NCI-H2171 treated with DMSO at 0.1 percent for 48 hours (cell line): ENCODE measurements at regions not wholly inside any gene's neighbourhood (a gene's known extent, or its start where the extent isn't known, plus 50 kb on each side); places are given as distances from the start of the nearest gene placed in this dataset.
"Not testable (repeated sequence)": the region's sequence is repeated elsewhere in the genome, so short reads cannot be mapped to it uniquely, and the experiment has no call there.

Experiments
- DNase-seq: peaks from one replicate; lab custom pipeline; 2025; lab: John Stamatoyannopoulos, UW

DNA sequence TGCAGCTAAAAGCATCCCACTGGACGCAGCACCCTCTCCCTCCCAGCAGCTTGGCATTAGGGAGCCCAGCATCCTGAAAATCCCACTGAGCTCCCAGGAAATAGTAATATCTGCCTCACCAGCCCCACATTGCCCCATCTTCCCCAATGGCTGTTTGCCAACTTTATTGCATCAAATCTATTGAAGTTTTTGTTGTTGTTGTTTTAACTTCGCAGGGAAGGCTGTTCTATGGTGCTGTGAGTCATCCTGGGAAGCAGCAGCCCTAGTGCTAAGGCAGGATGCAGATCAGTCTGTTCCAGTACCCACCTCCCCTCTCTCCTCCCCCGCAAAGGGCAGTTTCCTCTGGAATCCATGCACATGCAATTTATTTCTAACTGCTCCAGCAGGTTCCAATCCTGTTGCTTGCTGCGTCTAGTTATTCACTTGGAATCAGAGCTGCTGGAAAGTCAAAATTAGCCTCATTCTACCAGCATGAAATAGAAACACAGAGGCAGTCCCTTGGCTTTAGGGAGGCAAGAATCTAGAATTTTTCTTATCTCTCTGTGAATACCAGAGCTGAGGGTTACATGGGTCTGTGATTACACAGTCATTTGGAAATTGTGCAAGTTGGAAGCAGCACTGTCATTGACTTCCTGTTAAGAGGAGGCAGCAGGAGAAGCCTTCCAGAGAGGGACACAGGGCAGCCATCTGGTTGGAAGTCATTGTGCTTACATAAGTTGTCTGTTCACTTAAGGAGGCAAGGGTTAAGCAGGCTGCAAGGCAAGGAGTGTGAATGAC, 115.9 kb upstream of the CACUL1 start:
- DNase-seq: no peak

DNA sequence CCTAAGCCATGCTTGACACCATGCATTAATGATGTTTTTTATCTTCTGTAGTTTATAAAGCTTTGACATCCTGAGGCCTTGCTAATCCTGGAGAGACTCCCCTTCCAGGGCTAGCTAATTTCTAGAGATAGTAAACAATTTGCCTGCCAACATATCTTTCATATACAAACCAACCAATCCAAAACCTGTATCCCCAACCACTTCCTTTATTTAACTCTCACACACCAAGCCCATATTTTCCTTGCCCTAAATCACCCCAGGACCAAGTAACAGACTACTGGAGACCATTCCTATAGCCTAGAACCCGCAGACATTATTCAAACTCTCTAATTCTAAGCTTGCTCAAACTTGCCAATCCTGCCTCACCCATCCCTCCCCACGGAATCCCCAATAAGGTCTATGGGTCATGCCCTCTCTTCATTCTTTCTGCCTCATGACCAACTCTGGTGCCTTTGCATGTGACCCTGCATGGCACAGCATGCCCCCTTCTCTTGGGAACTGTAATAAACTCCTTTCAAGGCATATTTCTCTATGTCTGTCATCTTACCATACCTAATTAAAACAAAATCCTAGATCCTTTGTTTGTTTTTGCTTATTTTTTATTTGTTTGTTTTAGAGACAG, 116.6 kb upstream of the CACUL1 start:
- DNase-seq: no peak

DNA sequence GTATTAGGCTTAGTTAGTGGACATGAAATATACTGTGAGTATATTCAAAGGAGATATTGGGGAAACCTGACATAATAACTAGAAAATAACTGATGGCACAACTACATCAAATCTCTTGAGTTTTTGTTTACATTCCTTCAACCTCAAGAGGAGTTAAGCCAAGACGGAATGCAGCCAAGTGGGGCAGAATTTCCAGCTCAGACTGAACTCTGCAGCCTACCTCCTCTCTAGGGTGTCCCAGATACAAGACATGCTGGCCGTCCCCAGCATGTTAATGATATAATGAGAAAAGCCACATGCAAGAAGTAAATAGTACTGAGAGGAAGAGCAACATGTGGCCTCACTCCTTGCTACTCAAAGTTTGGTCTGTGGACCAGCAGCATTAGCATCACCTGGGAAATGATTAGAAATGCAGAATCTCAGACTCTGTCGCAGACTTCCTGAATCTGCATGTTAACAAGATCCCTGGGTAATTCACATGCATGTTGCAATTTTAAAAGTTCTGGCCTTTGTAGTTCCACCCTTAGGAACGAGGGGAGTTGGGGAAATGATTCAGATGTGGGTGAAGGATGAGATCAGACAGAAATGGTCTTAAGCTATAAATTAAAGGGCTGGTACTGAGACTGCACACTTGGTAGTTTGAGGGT, 118.4 kb upstream of the CACUL1 start:
- DNase-seq: no peak

DNA sequence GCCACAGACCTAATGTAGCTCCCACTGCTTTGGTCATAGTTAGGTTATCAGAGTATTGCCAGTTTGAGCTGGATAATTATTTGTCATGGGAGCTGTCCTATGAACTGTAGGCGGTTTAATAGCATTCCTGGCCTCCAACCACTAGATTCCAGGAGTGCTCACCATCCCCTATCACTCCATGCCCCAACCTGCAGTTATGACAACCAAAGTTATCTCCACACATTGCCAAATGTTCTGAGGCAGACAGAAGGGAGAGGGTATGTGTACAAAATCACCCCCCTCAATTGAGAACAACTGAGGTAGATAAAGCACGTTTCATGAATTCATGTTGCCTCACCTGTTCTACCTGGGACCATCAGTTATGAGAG, 119.0 kb upstream of the CACUL1 start:
- no peak for DNase-seq

DNA sequence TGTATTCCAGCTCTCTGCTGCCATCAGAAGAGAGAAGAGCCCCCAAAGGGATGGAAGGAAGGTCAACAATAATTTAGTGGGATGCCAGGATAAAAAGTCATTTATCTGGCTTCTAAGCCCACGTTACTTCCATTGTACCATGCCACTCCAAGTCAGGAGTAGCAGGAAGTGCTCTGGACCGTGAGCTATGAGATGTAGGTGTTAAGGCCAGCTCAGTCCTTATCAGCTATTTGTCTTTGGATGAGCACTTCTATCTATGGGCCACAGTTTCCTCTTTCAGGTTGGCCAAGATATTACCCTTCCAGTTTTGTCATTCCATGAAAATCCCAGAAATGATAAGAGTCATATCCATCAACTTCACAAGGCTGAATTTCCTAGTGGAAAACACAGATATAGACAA, 119.4 kb upstream of the CACUL1 start:
- no peak for DNase-seq

DNA sequence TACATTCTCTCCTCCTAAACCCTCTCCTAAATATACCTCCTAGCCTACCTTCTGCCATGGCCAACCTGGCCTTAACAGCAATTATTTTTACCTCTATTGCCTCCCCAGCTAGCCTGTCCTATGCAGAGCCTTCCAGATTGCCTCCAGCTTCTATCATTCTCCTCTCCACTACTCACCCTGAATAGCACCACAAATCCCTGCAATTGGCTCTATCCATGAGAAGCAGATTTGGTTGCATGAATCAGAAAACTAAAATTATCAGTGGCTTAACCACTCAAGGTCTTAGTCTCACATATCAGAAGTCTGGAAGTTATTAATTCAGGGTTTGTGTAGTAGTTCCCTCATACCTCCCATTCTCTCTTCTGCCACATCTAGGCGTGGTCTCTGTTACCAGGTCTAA, 120.3 kb upstream of the CACUL1 start:
- DNase-seq: no peak

DNA sequence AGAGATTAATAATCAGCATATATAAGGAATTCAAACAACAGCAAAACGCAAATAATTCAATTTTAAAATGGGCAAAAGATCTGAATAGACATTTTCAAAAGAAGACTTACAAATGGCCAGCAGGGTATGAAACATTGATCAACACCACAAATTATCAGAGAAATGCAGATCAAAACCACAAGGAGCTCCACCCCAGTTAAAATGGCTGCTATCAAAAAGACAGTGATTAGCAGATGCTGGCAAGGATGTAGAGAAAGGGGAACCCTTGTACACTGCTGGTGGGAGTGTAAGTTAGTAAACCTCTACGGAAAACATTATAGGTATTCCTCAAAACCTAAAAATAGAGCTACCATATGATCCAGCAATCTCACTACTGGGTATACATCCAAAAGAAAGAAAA, 128.0 kb upstream of the CACUL1 start:
- no peak for DNase-seq

DNA sequence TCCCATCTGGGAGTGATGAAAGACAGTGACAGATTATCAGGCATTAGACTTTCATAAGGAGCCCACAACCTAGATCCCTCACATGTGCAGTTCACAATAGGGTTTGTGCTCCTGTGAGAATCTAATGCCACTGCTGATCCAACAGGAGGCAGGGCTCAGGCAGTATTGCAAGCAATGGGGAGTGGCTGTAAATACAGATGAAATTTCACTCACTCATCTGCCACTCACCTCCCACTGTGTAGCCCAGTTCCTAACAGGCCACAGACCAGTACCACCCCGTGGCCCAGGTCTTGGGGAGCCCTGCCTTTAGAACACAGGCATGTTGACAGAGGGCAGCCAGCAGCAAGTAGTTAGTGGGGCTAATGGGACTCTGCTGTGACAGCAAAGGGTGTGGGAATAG, 137.3 kb upstream of the NANOS1 start:
- no peak for DNase-seq

DNA sequence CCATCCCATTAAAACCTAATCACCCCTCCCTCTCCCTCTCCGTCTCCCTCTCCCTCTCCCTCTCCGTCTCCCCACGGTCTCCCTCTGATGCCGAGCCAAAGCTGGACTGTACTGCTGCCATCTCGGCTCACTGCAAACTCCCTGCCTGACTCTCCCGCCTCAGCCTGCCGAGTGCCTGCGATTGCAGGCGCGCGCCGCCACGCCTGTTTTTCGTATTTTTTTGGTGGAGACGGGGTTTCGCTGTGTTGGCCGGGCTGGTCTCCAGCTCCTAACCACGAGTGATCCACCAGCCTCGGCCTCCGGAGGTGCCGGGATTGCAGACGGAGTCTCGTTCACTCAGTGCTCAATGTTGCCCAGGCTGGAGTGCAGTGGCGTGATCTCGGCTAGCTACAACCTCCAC, 134.6 kb upstream of the NANOS1 start:
- DNase-seq: not testable (repeated sequence)

DNA sequence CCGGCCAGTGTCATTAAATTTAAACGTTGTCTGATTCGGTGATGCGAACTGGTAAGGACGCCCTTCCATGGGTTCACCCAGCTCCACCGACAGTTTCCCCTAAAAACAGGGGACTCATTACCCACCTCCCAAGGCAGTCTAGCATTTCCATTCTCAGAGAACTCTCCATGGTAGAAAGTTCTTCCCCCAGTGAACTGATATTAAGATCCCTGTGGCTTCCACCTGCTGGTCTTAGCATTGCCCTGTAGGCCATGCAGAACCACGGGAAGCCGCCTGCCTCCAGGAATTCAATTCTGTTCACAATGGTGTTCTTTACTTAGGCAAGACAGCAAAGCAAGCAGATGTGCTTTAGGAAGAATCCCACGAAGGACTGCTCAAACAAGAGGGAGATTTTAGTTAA, 128.9 kb upstream of the NANOS1 start:
- DNase-seq: no peak

DNA sequence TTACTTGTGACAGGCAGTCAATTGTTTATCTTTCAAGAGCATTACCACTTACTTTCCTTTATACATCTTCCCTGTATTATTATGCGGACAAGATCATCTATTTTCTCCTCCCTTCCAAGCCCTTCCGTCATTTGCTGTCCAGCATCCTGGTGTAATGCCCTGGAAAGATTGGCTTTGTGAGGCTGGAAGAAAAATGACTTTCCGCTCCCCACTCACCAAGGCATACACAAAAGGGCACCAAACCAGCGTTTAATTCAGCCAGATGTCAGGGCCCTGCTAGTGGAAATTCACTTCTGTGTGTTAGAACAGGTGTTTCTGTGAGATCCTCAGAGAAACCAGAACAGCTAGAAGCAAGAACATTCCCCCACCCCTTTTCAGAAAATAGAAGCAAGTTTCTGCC, 128.1 kb upstream of the NANOS1 start:
- peak; percentile 36 for DNase-seq

DNA sequence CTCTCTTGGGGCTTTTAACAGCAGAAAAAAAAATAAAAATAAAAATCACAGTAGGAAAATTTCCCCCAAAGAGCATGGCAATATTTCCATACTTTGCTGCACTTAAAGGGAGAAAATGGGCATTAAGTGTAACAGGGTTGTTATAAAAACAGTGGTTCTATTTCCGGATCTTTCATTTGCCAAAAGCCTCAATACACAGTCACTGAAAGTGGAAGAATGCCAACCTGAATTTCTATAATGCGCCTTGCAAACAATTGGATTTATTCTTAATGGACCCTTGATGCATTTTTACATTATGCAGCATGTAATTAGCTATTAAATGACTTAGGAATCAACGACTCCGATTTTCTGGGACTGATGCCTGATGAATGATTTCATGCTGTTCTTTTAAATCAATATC, 127.6 kb upstream of the NANOS1 start:
- DNase-seq: no peak

DNA sequence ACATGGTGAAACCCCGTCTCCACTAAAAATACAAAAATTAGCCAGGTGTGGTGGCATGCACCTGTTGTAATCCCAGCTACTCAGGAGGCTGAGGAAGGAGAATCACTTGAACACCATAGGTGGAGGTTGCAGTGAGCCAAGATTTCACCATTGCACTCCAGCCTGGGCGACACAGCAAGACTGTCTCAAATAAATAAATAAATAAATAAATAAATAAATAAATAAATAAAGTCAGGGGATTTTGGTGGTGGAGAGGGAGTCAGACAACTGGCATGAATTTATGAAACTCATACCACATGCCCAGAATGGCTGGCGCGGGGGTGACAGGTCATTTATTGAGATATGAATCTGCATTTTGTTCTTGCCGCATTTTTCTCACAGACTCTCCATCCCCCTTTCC, 126.9 kb upstream of the NANOS1 start:
- not testable (repeated sequence) for DNase-seq

DNA sequence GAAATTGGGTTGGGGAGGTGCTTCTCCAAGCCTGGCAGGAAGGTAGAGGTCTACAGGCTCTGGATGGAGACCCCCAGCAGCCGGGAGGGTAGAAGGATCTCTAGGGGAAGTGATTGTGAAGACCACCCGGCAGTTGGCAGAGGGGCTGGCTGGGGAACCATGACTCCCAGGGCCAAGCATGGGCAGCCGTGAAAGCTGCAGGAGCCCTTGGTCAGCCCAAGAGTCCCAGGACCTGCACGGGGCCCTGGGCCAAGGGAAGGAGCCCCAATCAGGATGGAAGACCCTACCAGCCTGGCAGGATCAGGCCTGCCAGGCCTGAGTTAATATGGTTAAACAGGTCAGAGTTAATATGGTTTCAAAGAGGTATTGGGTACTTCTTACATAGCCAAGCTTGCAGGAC, 126.3 kb upstream of the NANOS1 start:
- no peak for DNase-seq

DNA sequence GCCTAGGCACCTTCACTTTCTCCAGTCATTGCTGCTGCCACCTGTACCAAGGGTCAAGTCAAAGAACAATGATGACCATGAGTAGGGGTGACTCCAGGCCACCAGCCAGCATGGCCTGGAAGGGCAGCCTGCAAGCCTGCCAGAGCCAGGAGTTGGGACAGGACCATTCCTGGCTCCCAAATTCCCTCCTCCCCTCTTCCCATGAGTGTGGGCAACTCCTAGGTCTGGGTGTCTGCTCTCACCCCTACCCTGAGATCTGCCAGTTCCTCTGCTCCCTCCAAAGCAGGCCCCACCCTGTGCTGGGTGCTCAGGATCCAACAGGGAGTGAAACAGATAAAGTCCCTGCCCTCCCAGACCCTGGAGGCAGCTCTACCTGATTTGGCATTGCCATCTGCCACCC, 125.8 kb upstream of the NANOS1 start:
- no peak for DNase-seq

DNA sequence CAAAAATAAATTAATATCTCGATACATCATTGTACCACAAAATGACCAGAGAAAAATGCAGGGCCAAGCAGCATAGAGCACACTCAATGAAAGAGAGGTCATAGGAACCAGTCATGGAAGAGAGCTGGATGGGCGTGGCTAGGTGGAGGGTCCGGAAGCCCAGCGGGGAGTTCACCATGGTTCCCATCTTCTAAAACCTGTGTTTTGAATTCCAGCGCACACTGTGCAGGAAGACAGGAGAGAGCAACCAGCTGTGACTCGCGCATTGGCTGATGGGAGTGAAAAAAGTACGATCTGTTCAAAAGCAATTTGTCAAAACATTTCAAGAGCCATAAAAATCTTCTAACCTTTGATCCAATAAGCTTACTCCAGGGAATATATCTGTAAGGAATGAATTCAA, 125.2 kb upstream of the NANOS1 start:
- DNase-seq: peak; percentile 82

DNA sequence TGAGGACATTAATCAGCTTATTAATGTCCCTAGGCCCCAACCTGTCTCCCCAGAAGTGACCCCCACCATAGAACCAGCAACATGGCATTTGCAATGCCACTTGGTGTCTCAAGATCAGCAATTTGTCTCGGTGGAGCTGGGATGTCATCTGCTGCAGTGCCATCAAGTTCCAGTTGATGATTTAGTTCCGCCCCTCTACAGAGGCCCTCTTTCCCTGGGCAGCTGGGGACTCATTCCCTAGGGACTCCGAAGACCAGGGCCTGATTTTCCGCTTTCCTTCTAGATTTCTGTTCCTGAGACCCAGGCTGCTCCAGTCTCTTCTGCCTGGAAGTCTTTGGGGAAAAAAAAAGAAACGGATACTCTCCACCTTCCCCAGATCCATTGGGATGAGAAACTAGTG, 122.5 kb upstream of the NANOS1 start:
- DNase-seq: peak; percentile 5

DNA sequence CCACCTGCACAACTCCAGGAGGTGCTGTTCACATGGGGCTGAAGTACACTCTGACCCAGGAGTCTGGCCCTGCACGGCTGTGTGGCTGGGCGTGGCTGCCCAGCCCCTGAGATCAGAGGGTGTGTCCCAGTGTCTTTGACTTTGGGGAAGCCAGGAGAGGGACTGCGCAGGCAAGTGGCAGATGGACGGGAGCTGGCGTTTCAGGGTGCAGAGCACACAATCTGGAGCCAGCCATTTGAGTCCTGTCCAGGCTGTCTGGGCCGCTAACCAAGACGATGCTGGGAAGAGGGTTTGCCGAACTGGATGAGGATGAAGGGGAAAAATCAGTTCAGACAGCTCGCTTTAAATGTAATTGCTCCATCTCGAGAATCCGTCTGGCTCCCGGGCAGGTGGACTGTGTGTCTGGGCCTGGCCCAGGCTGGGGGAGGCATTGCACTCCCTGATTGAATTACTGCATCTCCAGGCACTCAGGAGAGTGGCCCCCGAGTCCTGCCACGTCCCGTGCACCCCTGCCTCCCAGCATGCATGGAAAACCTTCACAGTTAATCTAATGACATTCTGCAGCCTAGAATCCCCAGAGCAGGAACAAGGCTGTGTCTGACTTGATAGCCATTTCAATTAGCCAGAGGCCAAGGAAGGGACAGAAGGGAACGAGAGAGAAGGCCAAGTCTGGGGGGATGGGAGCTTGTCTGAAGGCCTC, 120.8 kb upstream of the NANOS1 start:
- no peak for DNase-seq

DNA sequence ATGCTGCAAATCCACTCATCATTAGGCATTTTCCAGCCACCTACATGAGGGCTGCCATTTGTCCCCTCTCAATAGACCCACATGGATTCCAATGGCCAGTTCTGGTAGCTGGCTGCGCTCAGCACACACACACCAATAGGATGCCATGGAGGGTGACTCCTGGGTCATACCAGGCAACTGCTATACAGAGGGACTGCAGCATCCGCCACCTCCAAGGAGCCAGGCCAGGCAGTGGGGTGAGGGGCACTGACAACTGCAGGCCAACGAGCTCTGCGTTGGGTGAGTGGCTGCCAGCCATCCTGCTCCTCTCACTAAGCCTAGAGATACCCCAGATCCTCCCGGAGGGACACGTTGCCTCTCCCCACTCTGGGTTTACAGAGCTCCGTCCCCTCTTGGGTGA, 118.8 kb upstream of the NANOS1 start:
- DNase-seq: no peak

DNA sequence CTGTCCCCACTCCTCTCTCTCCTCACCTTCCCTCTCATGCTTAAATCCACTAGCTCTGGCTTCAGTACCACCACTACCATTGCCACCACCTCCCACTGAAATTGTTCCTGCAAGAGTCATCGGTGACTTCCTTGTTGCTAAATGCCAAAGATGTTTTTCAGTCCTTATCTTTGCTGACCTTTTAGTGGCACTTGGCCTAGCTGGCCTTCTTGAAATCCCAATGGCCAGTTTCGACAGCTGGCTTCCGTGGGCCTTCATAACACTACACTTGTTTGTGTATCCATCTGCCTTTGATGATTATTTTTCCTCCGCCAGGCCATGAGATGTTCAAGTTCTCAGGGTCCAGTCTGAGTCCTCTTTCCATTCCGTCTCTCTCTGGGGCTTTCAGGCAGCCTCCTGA, 118.2 kb upstream of the NANOS1 start:
- no peak for DNase-seq

DNA sequence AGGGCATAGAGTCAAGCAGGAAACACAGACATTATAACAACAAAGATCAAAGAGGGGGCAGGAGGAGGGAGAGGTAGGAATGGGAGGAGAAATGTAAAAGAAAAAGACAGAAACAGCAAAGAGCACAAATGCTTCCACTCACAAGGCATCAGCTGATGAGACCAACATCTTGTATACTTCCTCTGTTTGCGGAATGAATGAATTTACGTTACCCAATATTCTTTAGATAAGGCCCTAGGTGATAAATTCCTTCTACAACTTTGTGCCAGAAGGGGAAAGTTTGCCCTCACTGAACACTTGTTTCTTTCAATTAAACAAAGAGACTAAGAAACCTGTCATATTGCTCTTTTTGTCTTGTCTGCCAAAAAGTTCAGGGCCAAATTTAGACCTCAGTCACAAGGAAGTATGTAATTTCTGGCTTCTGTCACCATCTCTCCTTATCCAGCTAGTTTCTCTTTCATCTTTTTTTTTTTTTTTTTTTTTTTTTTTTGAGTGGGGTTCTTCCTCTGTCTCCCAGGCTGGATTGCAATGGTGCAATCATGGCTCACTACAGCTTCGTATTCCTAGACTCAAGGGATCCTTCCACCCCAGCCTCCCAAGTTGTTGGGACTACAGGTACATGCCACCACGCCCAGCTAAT, 116.4 kb upstream of the NANOS1 start:
- no peak for DNase-seq

DNA sequence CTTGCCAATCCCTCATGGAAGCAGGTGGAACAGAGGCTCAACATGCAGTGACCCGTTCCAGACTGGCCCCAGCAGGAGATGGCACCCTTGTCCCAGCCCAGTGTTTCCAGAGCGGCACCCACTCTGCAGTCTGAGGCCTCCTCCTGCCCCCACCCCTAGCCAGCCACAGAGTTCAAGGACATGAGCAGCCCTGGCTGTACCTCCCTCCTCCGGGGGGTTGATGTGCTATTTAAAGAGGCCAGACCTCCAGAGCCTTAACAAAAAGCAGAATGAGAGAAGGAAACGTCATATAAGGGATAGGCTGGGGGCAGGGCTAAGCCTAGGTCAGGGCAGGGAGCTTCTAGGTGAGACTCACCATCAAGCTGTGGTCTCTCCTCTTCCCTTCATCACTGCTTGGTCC, 115.7 kb upstream of the NANOS1 start:
- no peak for DNase-seq
